Fibroblast of upper back skin (primary cell): ENCODE measurements at regions not wholly inside any gene's neighbourhood (a gene's known extent, or its start where the extent isn't known, plus 50 kb on each side); places are given as distances from the start of the nearest gene placed in this dataset.

Experiments
- DNase-seq: peaks from one replicate; pipeline ENCODE4 v3.0.0-alpha.2; 2013

- DNase-seq: no peak
Observed at GRCh38 chr1:209500993-209501392, 82.5 kb upstream of the CAMK1G start.

GRCh38 chr1:209503196-209503595 lies 80.3 kb upstream of the CAMK1G start:
- DNase-seq: peak; percentile 52

- no peak for DNase-seq
Observed at GRCh38 chr1:209504571-209504970, 78.9 kb upstream of the CAMK1G start.

GRCh38 chr1:209505044-209505443 lies 78.5 kb upstream of the CAMK1G start:
- DNase-seq: peak; percentile 67

- DNase-seq: no peak
Observed at GRCh38 chr1:209506101-209506500, 77.4 kb upstream of the CAMK1G start.

GRCh38 chr1:209509039-209509438 lies 74.5 kb upstream of the CAMK1G start:
- DNase-seq: no peak

GRCh38 chr1:209510063-209510462 lies 73.5 kb upstream of the CAMK1G start:
- no peak for DNase-seq

- no peak for DNase-seq
Observed at GRCh38 chr1:209511169-209511568, 72.3 kb upstream of the CAMK1G start.

GRCh38 chr1:209512821-209513220 lies 70.7 kb upstream of the CAMK1G start:
- DNase-seq: no peak

- DNase-seq: peak; percentile 59
Observed at GRCh38 chr1:209513226-209513625, 70.3 kb upstream of the CAMK1G start.

- no peak for DNase-seq
Observed at GRCh38 chr1:209516771-209517680, 66.5 kb upstream of the CAMK1G start.

GRCh38 chr1:209517681-209518050 lies 65.8 kb upstream of the CAMK1G start:
- no peak for DNase-seq

- no peak for DNase-seq
Observed at GRCh38 chr1:209519786-209520185, 63.7 kb upstream of the CAMK1G start.

GRCh38 chr1:209522826-209523225 lies 60.7 kb upstream of the CAMK1G start:
- no peak for DNase-seq

- DNase-seq: no peak
Observed at GRCh38 chr1:209526137-209526536, 57.4 kb upstream of the CAMK1G start.

GRCh38 chr1:209527372-209527771 lies 56.1 kb upstream of the CAMK1G start:
- DNase-seq: peak; percentile 77

GRCh38 chr1:209527993-209528717 lies 55.4 kb upstream of the CAMK1G start:
- DNase-seq: peak; percentile 45

GRCh38 chr1:209529233-209529632 lies 54.3 kb upstream of the CAMK1G start:
- no peak for DNase-seq

- no peak for DNase-seq
Observed at GRCh38 chr1:209531006-209531405, 52.5 kb upstream of the CAMK1G start.

- DNase-seq: peak; percentile 15
Observed at GRCh38 chr1:209531549-209531948, 52.0 kb upstream of the CAMK1G start.
